Neuronal stem cell (in vitro differentiated cells): ENCODE measurements at regions not wholly inside any gene's neighbourhood (a gene's known extent, or its start where the extent isn't known, plus 50 kb on each side); places are given as distances from the start of the nearest gene placed in this dataset.

Source experiments
- DNase-seq: peaks from one replicate; pipeline ENCODE4 v3.0.0-alpha.2; 2013; ENCODE audit warnings: low spot score
- H2AFZ ChIP-seq: one replicate; pipeline ENCODE4 v1.6.1; 2013; ENCODE audit warnings: mild to moderate bottlenecking, low read length, inconsistent platforms
- H2AK5ac ChIP-seq: 2 replicates; pipeline ENCODE4 v1.6.1; 2013; ENCODE audit warnings: low read depth, mild to moderate bottlenecking, inconsistent platforms, low read length, moderate library complexity, mixed read lengths
- H2BK120ac ChIP-seq: 2 replicates; pipeline ENCODE4 v1.6.1; 2013; ENCODE audit warnings: low read depth, mild to moderate bottlenecking, inconsistent platforms, low read length, moderate library complexity, mixed read lengths
- H2BK12ac ChIP-seq: one replicate; pipeline ENCODE4 v1.6.1; 2013; ENCODE audit warnings: low read length, inconsistent platforms
- H2BK15ac ChIP-seq: 2 replicates; pipeline ENCODE4 v1.6.1; 2013; ENCODE audit warnings: mild to moderate bottlenecking, low read length, inconsistent platforms, mixed read lengths
- H2BK5ac ChIP-seq: one replicate; pipeline ENCODE4 v1.6.1; 2013; ENCODE audit warnings: inconsistent platforms, mild to moderate bottlenecking, low read length, moderate library complexity
- H3K14ac ChIP-seq: one replicate; pipeline ENCODE4 v1.6.1; 2013; ENCODE audit warnings: low read length, inconsistent platforms
- H3K18ac ChIP-seq: 2 replicates; pipeline ENCODE4 v1.6.1; 2013; ENCODE audit warnings: low read length, inconsistent platforms
- H3K23ac ChIP-seq: 2 replicates; pipeline ENCODE4 v1.6.1; 2013; ENCODE audit warnings: low read depth, mild to moderate bottlenecking, mixed read lengths, low read length, inconsistent platforms; ENCODE audit not compliant: poor library complexity
- H3K27ac ChIP-seq: replicated peaks from 3 replicates; pipeline ENCODE4 v1.5.1; 2013; ENCODE audit warnings: low read length, inconsistent platforms
- H3K27me3 ChIP-seq, 3 experiments: 2 replicates each; pipeline ENCODE4 v1.6.1; 2013; ENCODE audit warnings: low read length in 3 of 3, mild to moderate bottlenecking in 2 of 3, inconsistent platforms in 1 of 3, low read depth in 1 of 3, mixed read lengths in 1 of 3, moderate library complexity in 1 of 3; ENCODE audit not compliant: control insufficient read depth in 3 of 3, insufficient read depth in 3 of 3
- H3K36me3 ChIP-seq, 2 donors: replicated peaks in 1 of 2; 2 replicates each; pipeline ENCODE4 v1.6.1; 2013; ENCODE audit warnings: low read length in 2 of 2; ENCODE audit not compliant: control insufficient read depth in 2 of 2, insufficient read depth in 2 of 2
- H3K4ac ChIP-seq: 2 replicates; pipeline ENCODE4 v1.6.1; 2013; ENCODE audit warnings: inconsistent platforms, mild to moderate bottlenecking, low read length, moderate library complexity
- H3K4me1 ChIP-seq, 2 donors: 1 replicate in 1 of 2; 2 replicates in 1 of 2; pipeline ENCODE4 v1.6.1; 2013; ENCODE audit warnings: low read length in 2 of 2, low read depth in 1 of 2; ENCODE audit not compliant: control insufficient read depth in 2 of 2, insufficient read depth in 1 of 2
- H3K4me2 ChIP-seq: one replicate; pipeline ENCODE4 v1.6.1; 2013; ENCODE audit warnings: mild to moderate bottlenecking, low read length, inconsistent platforms; ENCODE audit not compliant: insufficient read depth, poor library complexity, severe bottlenecking
- H3K4me3 ChIP-seq, 2 donors: 2 replicates each; pipeline ENCODE4 v1.5.1; 2013; ENCODE audit warnings: low read length in 2 of 2, mild to moderate bottlenecking in 2 of 2, inconsistent platforms in 1 of 2, moderate library complexity in 1 of 2
- H3K79me1 ChIP-seq: one replicate; pipeline ENCODE4 v1.6.1; 2013; ENCODE audit warnings: low read depth, mild to moderate bottlenecking, inconsistent platforms, low read length, moderate library complexity
- H3K9ac ChIP-seq: one replicate; pipeline ENCODE4 v1.6.1; 2013; ENCODE audit warnings: mild to moderate bottlenecking, low read depth, low read length, inconsistent platforms; ENCODE audit not compliant: poor library complexity
- H3K9me3 ChIP-seq, 2 donors: replicated peaks in 1 of 2; 2 replicates each; pipeline versions ENCODE3 to v1.6.1; 2013; ENCODE audit warnings: low read length in 2 of 2, mild to moderate bottlenecking in 2 of 2, inconsistent platforms in 1 of 2, low read depth in 1 of 2, mixed read lengths in 1 of 2, moderate library complexity in 1 of 2; ENCODE audit not compliant: control insufficient read depth in 2 of 2, insufficient read depth in 1 of 2
- H4K8ac ChIP-seq: one replicate; pipeline ENCODE4 v1.6.1; 2013; ENCODE audit warnings: low read depth, mild to moderate bottlenecking, inconsistent platforms, low read length, moderate library complexity
- H4K91ac ChIP-seq: one replicate; pipeline ENCODE4 v1.6.1; 2013; ENCODE audit warnings: low read length, low read depth, mild to moderate bottlenecking, inconsistent platforms; ENCODE audit not compliant: poor library complexity
- WGBS, 2 donors: extraction: QIAGEN DNeasy Blood & Tissue Kit; methylation state at CpG; one replicate each; pipeline ENCODE4 v1.1.7; 2013; ENCODE audit warnings: missing lambda C conversion rate in 2 of 2, mixed read lengths in 1 of 2; ENCODE audit not compliant: insufficient read length in 2 of 2, insufficient replicate concordance in 1 of 2; ENCODE audit errors: extremely low coverage in 2 of 2; 5-methylcytosine and 5-hydroxymethylcytosine counted together

DNA sequence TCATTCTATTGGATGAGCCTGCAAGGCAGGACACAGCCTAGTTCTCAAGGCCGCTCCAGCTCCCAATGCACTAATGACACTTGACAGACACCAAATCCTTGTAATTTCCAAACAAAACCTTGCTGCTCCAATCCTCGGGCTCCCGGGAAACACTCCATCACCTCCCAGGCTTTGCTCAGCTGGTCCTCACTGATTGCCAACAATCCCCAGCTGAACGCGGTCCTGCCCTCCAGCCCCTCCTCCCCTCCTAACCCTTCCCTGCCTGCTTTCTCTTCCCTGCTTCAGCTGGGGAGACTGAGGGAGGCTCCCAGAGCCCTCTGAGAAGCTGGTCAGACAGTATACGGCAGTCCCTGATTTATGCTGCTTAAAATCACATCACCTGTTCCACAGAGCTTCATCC is 114.4 kb upstream of the TNR start:
- Histone ChIP-seq H2BK5ac (no peak overlapping the region), H3K27ac (no peak overlapping the region), H3K9me3 (no peaks in the 10 kb centered on the region), H2BK12ac (no peak overlapping the region), H3K18ac (no peak overlapping the region), H3K4me1 (no peaks in the 10 kb centered on the region), H3K27me3 (peaks cover 0 to 16% (median 0%) of the 10 kb centered on the region in 3 experiments), H2AFZ (peak overlapping the region; percentile 32), H2AK5ac (no peak overlapping the region), H4K8ac (no peak overlapping the region), H3K4me2 (no peak overlapping the region), H2BK120ac (no peak overlapping the region), H2BK15ac (no peak overlapping the region), H3K14ac (no peak overlapping the region), H3K79me1 (no peaks in the 10 kb centered on the region), H3K4me3 (no peak overlapping the region), H3K36me3 (no peaks in the 10 kb centered on the region), H3K4ac (no peak overlapping the region), H3K9ac (no peak overlapping the region), H3K23ac (no peak overlapping the region), H4K91ac (no peak overlapping the region)
- no peak for DNase-seq
- WGBS, 2 donors: no CpG with 5 or more reads among the region's 6 CpGs

DNA sequence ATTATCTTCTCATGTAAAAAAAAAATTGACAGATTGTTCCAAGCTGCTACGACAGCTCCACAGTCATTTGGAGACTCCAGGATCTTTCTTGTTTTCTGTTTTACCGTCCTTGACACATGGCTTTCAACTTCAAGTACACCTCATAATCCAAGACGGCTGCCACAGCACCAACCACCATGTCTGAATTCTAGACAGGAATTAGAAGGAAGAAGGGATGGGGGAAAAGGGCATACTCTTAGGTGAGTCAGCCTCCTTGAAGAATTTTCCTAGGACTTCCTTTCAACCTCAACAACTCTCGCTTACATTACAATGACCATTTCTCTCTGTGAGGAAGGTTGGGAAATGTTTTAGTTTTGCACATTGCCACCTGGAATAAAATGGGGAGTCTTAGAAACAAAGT is 110.3 kb upstream of the TNR start:
- H4K8ac ChIP-seq: no peak overlapping the region
- H2BK5ac ChIP-seq: no peak overlapping the region
- H3K4me3 ChIP-seq: no peak overlapping the region
- H3K36me3 ChIP-seq: no peaks in the 10 kb centered on the region
- H2BK15ac ChIP-seq: no peak overlapping the region
- H2AFZ ChIP-seq: no peak overlapping the region
- no peak overlapping the region for H2BK12ac ChIP-seq
- no peaks in the 10 kb centered on the region for H3K79me1 ChIP-seq
- WGBS, 2 donors: no CpG with 5 or more reads among the region's 4 CpGs
- no peak overlapping the region for H2AK5ac ChIP-seq
- H3K4me2 ChIP-seq: no peak overlapping the region
- H3K23ac ChIP-seq: no peak overlapping the region
- H3K4me1 ChIP-seq: no peaks in the 10 kb centered on the region
- H3K18ac ChIP-seq: no peak overlapping the region
- H3K9ac ChIP-seq: no peak overlapping the region
- H4K91ac ChIP-seq: no peak overlapping the region
- no peak for DNase-seq
- no peak overlapping the region for H3K27ac ChIP-seq
- H3K4ac ChIP-seq: no peak overlapping the region
- H2BK120ac ChIP-seq: no peak overlapping the region
- H3K14ac ChIP-seq: no peak overlapping the region
- peaks cover 0 to 8% (median 0%) of the 10 kb centered on the region in 3 experiments for H3K27me3 ChIP-seq
- H3K9me3 ChIP-seq: no peaks in the 10 kb centered on the region

DNA sequence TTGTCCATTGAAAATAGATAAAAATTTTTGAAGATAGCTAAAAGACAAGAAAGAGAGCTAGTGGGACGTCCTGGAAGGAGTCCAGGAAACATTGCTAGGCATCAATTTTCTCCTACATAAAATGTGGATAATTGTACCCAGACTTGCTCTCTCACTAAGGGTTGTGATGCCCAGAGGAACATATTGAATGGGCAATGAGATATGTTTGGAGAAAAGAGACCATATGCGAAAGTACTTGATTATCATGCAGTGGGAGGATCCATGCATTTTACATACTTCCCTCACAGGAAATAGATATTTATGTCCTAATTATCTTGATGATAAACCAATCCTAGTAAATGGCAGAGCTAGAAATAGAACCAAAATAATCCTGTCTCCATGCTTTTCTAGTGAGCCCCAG is 108.4 kb upstream of the TNR start:
- no peak for DNase-seq
- no peak overlapping the region for H4K91ac ChIP-seq
- H3K36me3 ChIP-seq: no peaks in the 10 kb centered on the region
- H2AFZ ChIP-seq: no peak overlapping the region
- no CpG with 5 or more reads among the region's 2 CpGs for WGBS, 2 donors
- H3K27ac ChIP-seq: no peak overlapping the region
- no peak overlapping the region for H3K4me3 ChIP-seq
- no peaks in the 10 kb centered on the region for H3K4me1 ChIP-seq
- no peak overlapping the region for H3K4me2 ChIP-seq
- no peak overlapping the region for H3K23ac ChIP-seq
- no peak overlapping the region for H3K4ac ChIP-seq
- no peak overlapping the region for H2AK5ac ChIP-seq
- H2BK12ac ChIP-seq: no peak overlapping the region
- H3K18ac ChIP-seq: no peak overlapping the region
- no peak overlapping the region for H2BK120ac ChIP-seq
- peaks cover 0 to 5% (median 0%) of the 10 kb centered on the region in 3 experiments for H3K27me3 ChIP-seq
- no peak overlapping the region for H4K8ac ChIP-seq
- no peak overlapping the region for H3K14ac ChIP-seq
- no peaks in the 10 kb centered on the region for H3K9me3 ChIP-seq
- no peak overlapping the region for H2BK5ac ChIP-seq
- H3K9ac ChIP-seq: no peak overlapping the region
- H3K79me1 ChIP-seq: no peaks in the 10 kb centered on the region
- no peak overlapping the region for H2BK15ac ChIP-seq

DNA sequence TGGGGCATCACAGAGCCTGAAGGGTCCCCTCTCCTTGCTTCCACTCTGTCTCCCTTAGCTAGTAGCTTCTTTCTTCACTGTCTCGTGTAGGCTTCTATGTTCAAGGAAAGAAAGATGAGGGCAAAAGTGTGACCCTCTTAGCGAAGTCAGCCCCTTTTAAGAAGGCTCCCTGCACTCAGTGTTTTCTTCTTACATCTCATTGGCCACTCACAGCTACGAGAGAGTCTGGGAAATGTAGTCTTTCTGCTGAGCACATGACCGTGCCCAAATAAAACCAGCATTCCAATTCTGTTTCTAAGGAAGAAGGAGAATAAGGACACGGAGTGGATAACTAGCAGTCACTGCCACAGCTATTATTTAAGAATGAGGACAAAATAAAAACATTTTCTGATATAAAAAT is 104.9 kb upstream of the TNR start:
- Histone ChIP-seq H4K91ac (no peak overlapping the region), H2BK120ac (no peak overlapping the region), H3K9ac (no peak overlapping the region), H3K4ac (no peak overlapping the region), H3K79me1 (no peaks in the 10 kb centered on the region), H4K8ac (no peak overlapping the region), H3K4me2 (no peak overlapping the region), H3K27me3 (no peaks in the 10 kb centered on the region), H2BK5ac (no peak overlapping the region), H2AK5ac (no peak overlapping the region), H3K9me3 (no peaks in the 10 kb centered on the region), H2AFZ (peak overlapping the region; percentile 46), H3K14ac (no peak overlapping the region), H3K36me3 (no peaks in the 10 kb centered on the region), H2BK15ac (no peak overlapping the region), H3K4me1 (no peaks in the 10 kb centered on the region), H3K23ac (no peak overlapping the region), H2BK12ac (no peak overlapping the region), H3K18ac (no peak overlapping the region), H3K4me3 (no peak overlapping the region), H3K27ac (no peak overlapping the region)
- peak; percentile 6 for DNase-seq
- WGBS, 2 donors: no CpG with 5 or more reads among the region's 5 CpGs
